ENCODE measurements at regions not wholly inside any gene's neighbourhood (a gene's known extent, or its start where the extent isn't known, plus 50 kb on each side); places are given as distances from the start of the nearest gene placed in this dataset.
"Not testable (repeated sequence)": the region's sequence is repeated elsewhere in the genome, so short reads cannot be mapped to it uniquely, and the experiment has no call there.

DNA sequence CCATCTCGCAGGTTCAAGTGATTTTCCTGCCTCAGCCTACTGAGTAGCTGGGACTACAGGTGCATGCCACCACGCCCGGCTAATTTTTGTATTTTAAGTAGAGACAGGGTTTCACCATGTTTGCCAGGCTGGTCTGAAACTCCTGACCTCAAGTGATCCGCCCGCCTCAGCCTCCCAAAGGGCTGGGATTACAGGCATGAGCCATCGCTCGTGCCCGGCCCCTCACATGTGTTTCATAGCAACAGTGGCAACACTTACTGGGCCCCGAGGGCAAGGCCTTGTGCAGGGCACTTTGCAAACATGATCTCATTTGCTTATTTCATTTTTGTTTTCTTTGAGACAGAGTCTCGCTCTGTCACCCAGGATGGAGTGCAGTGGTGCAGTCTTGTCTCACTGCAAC lies 171.7 kb upstream of the PPP1R26 start:
- TF ChIP-seq CTCF (IDR thresholded peaks at IDR 0.05; ENCODE audit: insufficient read depth, low read length, poor library complexity, severe bottlenecking); EZH2phosphoT487 (conservative IDR thresholded peaks at IDR 0.05; ENCODE audit: low read length): not testable (repeated sequence)
